Thyroid gland (tissue), 4 donors: ENCODE measurements at regions not wholly inside any gene's neighbourhood (a gene's known extent, or its start where the extent isn't known, plus 50 kb on each side); places are given as distances from the start of the nearest gene placed in this dataset.

Source experiments
- POLR2A ChIP-seq, 2 donors: fragments of 450-650 bp; IDR thresholded peaks; one replicate each; pipeline ENCODE4 v1.6.1; 2017; ENCODE audit warnings: antibody characterized with exemption in 2 of 2, mild to moderate bottlenecking in 2 of 2, moderate library complexity in 1 of 2
- TF ChIP-seq, protein P1 (sequence below), 6 experiments: fragments of 200-600 bp in 3 of 6; fragments of 450-650 bp in 3 of 6; sonication (generic) in 3 of 6; IDR thresholded peaks; one replicate each; pipeline ENCODE4 v1.5.1; 2016 to 2019; ENCODE audit warnings: antibody characterized with exemption in 6 of 6, mild to moderate bottlenecking in 2 of 6, inconsistent platforms in 1 of 6, moderate library complexity in 1 of 6

DNA sequence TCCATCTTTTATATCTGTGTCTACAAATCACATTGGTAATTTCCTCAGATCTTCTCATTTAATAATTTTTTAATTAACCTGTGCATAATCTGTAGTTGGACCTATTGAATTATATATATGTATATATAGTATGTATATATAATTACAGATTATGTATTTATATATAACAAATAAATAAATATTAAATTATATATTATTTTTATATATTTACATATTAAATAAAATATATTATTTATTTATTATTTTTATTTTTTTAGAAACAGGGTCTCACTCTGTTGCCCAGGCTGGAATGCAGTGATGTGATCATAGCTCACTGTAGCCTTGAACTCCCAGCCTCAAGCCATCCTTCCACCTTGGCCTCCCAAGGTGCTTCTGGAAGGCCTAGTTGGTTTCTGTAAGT, 197.9 kb downstream of the FGF9 start:
- TF ChIP-seq, protein P1, sequence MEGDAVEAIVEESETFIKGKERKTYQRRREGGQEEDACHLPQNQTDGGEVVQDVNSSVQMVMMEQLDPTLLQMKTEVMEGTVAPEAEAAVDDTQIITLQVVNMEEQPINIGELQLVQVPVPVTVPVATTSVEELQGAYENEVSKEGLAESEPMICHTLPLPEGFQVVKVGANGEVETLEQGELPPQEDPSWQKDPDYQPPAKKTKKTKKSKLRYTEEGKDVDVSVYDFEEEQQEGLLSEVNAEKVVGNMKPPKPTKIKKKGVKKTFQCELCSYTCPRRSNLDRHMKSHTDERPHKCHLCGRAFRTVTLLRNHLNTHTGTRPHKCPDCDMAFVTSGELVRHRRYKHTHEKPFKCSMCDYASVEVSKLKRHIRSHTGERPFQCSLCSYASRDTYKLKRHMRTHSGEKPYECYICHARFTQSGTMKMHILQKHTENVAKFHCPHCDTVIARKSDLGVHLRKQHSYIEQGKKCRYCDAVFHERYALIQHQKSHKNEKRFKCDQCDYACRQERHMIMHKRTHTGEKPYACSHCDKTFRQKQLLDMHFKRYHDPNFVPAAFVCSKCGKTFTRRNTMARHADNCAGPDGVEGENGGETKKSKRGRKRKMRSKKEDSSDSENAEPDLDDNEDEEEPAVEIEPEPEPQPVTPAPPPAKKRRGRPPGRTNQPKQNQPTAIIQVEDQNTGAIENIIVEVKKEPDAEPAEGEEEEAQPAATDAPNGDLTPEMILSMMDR (IDR thresholded peaks at IDR 0.05): no peak
- TF ChIP-seq POLR2A (IDR thresholded peaks at IDR 0.05): no peak
